ENCODE measurements at regions not wholly inside any gene's neighbourhood (a gene's known extent, or its start where the extent isn't known, plus 50 kb on each side); places are given as distances from the start of the nearest gene placed in this dataset.
"Not testable (repeated sequence)": the region's sequence is repeated elsewhere in the genome, so short reads cannot be mapped to it uniquely, and the experiment has no call there.

- TF ChIP-seq HMGXB4 (CRISPR knock-in tag; IDR thresholded peaks at IDR 0.05; ENCODE audit: borderline replicate concordance) (no peak), HOXB13 (CRISPR knock-in tag; IDR thresholded peaks at IDR 0.05; ENCODE audit: low read depth) (no peak), CHD2 (IDR thresholded peaks at IDR 0.05; ENCODE audit: low read length, partially characterized antibody) (no peak)
These were observed 87.6 kb downstream of the IFI44 start (continued) for GRCh38 chr1:78737241-78737640.

GRCh38 chr1:78743626-78744025 is 94.0 kb downstream of the IFI44 start:
- ChIA-PET POLR2A (no interaction called here), CTCF (no interaction called here)
- no peak overlapping the region for H3K4me2 ChIP-seq
- DNase-seq (ENCODE audit: low read depth in 1 of 2, low spot score in 1 of 2): no peak
- ATAC-seq: no peak
- WGBS (ENCODE audit: missing lambda C conversion rate): 29% methylated on average over 1 of the region's 1 CpG
- no peak for TF ChIP-seq RNF2 (IDR thresholded peaks at IDR 0.05; ENCODE audit: borderline replicate concordance, low read depth)
- TF ChIP-seq MYC (IDR thresholded peaks at IDR 0.05; ENCODE audit: borderline replicate concordance, low read length): no peak
- no peaks in the 10 kb centered on the region for H3K4me1 ChIP-seq
- no peak overlapping the region for H3K27ac ChIP-seq
- no peak overlapping the region for H3K4me3 ChIP-seq
- H3K9me3 ChIP-seq: no peaks in the 10 kb centered on the region
- no peak for FAIRE-seq

GRCh38 chr1:78745111-78745510 is 95.5 kb downstream of the IFI44 start:
- ChIA-PET POLR2A (no interaction called here), CTCF (no interaction called here)
- Histone ChIP-seq H3K4me2 (no peak overlapping the region), H3K9me3 (no peaks in the 10 kb centered on the region), H3K27ac (no peak overlapping the region), H3K4me3 (no peak overlapping the region), H3K4me1 (no peaks in the 10 kb centered on the region)
- ATAC-seq (no peak), FAIRE-seq (no peak), DNase-seq (ENCODE audit: low read depth in 1 of 2, low spot score in 1 of 2) (no peak)
- no peak for TF ChIP-seq NPAS2 (CRISPR knock-in tag; IDR thresholded peaks at IDR 0.05; ENCODE audit: borderline replicate concordance)
- no peak for TF ChIP-seq RARB (CRISPR knock-in tag; IDR thresholded peaks at IDR 0.05)
- TF ChIP-seq BCL3 (IDR thresholded peaks at IDR 0.05): no peak
- TF ChIP-seq SMC3 (IDR thresholded peaks at IDR 0.05): no peak
- no peak for TF ChIP-seq CBX8 (IDR thresholded peaks at IDR 0.05)
- TF ChIP-seq MAFK (IDR thresholded peaks at IDR 0.05; ENCODE audit: partially characterized antibody): no peak
- TF ChIP-seq HOXB5 (CRISPR knock-in tag; IDR thresholded peaks at IDR 0.05): no peak
- no peak for TF ChIP-seq GATA3 (IDR thresholded peaks at IDR 0.05; ENCODE audit: borderline replicate concordance)
- no peak for TF ChIP-seq EHMT2 (IDR thresholded peaks at IDR 0.05; ENCODE audit: low read depth)
- TF ChIP-seq RFX5 (IDR thresholded peaks at IDR 0.05): no peak

- H3K27ac ChIP-seq; POLR2A ChIA-PET; CTCF ChIA-PET; FAIRE-seq; ATAC-seq; H3K4me2 ChIP-seq; H3K4me1 ChIP-seq; H3K4me3 ChIP-seq; DNase-seq (ENCODE audit: low read depth in 1 of 2, low spot score in 1 of 2); H3K9me3 ChIP-seq: not testable (repeated sequence)
- 40% methylated on average over 2 of the region's 2 CpGs for WGBS (ENCODE audit: missing lambda C conversion rate)
These were observed 104.0 kb downstream of the IFI44 start for GRCh38 chr1:78753679-78754078.

- no peak overlapping the region for H3K4me2 ChIP-seq
- POLR2A ChIA-PET: no interaction called here
- DNase-seq (ENCODE audit: low read depth in 1 of 2, low spot score in 1 of 2) (no peak), FAIRE-seq (no peak), ATAC-seq (no peak)
- H3K9me3 ChIP-seq: no peaks in the 10 kb centered on the region
- CTCF ChIA-PET: no interaction called here
- H3K4me3 ChIP-seq: no peak overlapping the region
- TF ChIP-seq BCL3 (IDR thresholded peaks at IDR 0.05): no peak
- TF ChIP-seq RFX5 (IDR thresholded peaks at IDR 0.05): no peak
- TF ChIP-seq POLR2A (IDR thresholded peaks at IDR 0.05; ENCODE audit: low read length): no peak
- TF ChIP-seq HOXB13 (CRISPR knock-in tag; IDR thresholded peaks at IDR 0.05; ENCODE audit: low read depth): no peak
- no peak for TF ChIP-seq FOXS1 (CRISPR knock-in tag; IDR thresholded peaks at IDR 0.05)
- no peak for TF ChIP-seq CBX2 (IDR thresholded peaks at IDR 0.05; ENCODE audit: borderline replicate concordance, low read depth)
- TF ChIP-seq CHD2 (IDR thresholded peaks at IDR 0.05; ENCODE audit: low read length, partially characterized antibody): no peak
- TF ChIP-seq RARB (CRISPR knock-in tag; IDR thresholded peaks at IDR 0.05): no peak
- no peak overlapping the region for H3K27ac ChIP-seq
- H3K4me1 ChIP-seq: peaks cover 2% of the 10 kb centered on the region; the same call in 1 of the 3 replicates
These were observed 106.4 kb downstream of the IFI44 start for GRCh38 chr1:78755986-78756385.

Data from A549 (cell line).